B cell (primary cell): ENCODE measurements at regions not wholly inside any gene's neighbourhood (a gene's known extent, or its start where the extent isn't known, plus 50 kb on each side); places are given as distances from the start of the nearest gene placed in this dataset.

Source experiments
- ATAC-seq: fragments of 200-7000 bp; cut with Tn5 transposase; one replicate; pipeline ENCODE4 v1.10.0; 2021; ENCODE audit warnings: low read depth, mild to moderate bottlenecking, moderate number of reproducible peaks, moderate library complexity
- CTCF ChIA-PET: fragments of 350-600 bp; sonication (Branson Sonifier 250); formaldehyde crosslinking; loops from one replicate; lab custom pipeline; 2021; ENCODE audit warnings: antibody characterized with exemption, inconsistent platforms; lab: Charles Lee
- POLR2A ChIA-PET: fragments of 350-600 bp; sonication (Branson Sonifier 250); formaldehyde crosslinking; loops from one replicate; lab custom pipeline; 2021; ENCODE audit warnings: antibody characterized with exemption; lab: Charles Lee
- DNase-seq: peaks from one replicate; pipeline ENCODE4 v3.0.0; 2013
- H2AFZ ChIP-seq: 2 replicates; pipeline ENCODE4 v1.6.1; 2012; ENCODE audit warnings: mild to moderate bottlenecking, low read depth, low read length; ENCODE audit not compliant: insufficient read depth, poor library complexity, severe bottlenecking
- H3K27ac ChIP-seq, 2 donors: 1 replicate in 1 of 2; 2 replicates in 1 of 2; pipeline ENCODE4 v1.5.1; 2012 to 2013; ENCODE audit warnings: low read length in 2 of 2, mild to moderate bottlenecking in 2 of 2, moderate library complexity in 1 of 2
- H3K27me3 ChIP-seq, 4 experiments: fragments of 200-600 bp in 1 of 4; sonication (generic) in 1 of 4; replicated peaks in 1 of 4; 1 replicate in 2 of 4; 2 replicates in 2 of 4; pipeline versions ENCODE4 v1.6.1 to v1.7.0; 2013 to 2016; ENCODE audit warnings: low read length in 3 of 4, mild to moderate bottlenecking in 2 of 4, mixed read lengths in 1 of 4, moderate library complexity in 1 of 4; ENCODE audit not compliant: insufficient read depth in 4 of 4, control insufficient read depth in 3 of 4; ENCODE audit errors: control extremely low read depth in 1 of 4
- H3K36me3 ChIP-seq, 2 experiments: replicated peaks in 1 of 2; 1 replicate in 1 of 2; 2 replicates in 1 of 2; pipeline versions ENCODE4 v1.6.1 to v1.7.1; 2013; ENCODE audit warnings: low read length in 1 of 2; ENCODE audit not compliant: insufficient read depth in 2 of 2, control insufficient read depth in 1 of 2; ENCODE audit errors: control extremely low read depth in 1 of 2, extremely low read depth in 1 of 2
- H3K4me1 ChIP-seq, 2 donors: fragments of 200-600 bp in 1 of 2; sonication (generic) in 1 of 2; 1 replicate in 1 of 2; 2 replicates in 1 of 2; pipeline versions ENCODE4 v1.5.1 to v1.6.1; 2013 to 2017; ENCODE audit warnings: low read length in 2 of 2; ENCODE audit not compliant: control insufficient read depth in 2 of 2, insufficient read depth in 2 of 2
- H3K4me2 ChIP-seq: replicated peaks from 2 replicates; pipeline ENCODE3; 2012; ENCODE audit warnings: mild to moderate bottlenecking, low read depth, low read length; ENCODE audit not compliant: poor library complexity, severe bottlenecking
- H3K4me3 ChIP-seq, 5 experiments: fragments of 200-600 bp in 1 of 5; sonication (generic) in 1 of 5; 1 replicate in 3 of 5; 2 replicates in 2 of 5; pipeline versions ENCODE4 v1.5.1 to v1.7.0; 2011 to 2016; ENCODE audit warnings: low read length in 4 of 5, mild to moderate bottlenecking in 4 of 5, low read depth in 2 of 5, control low read depth in 1 of 5, moderate library complexity in 1 of 5; ENCODE audit not compliant: insufficient read depth in 1 of 5; ENCODE audit errors: control extremely low read depth in 1 of 5, extremely low read depth in 1 of 5
- H3K79me2 ChIP-seq: fragments of 200-600 bp; sonication (generic); one replicate; pipeline ENCODE4 v1.6.0; 2016; ENCODE audit warnings: low read length; ENCODE audit not compliant: control insufficient read depth, insufficient read depth
- H3K9ac ChIP-seq: fragments of 200-600 bp; sonication (generic); 2 replicates; pipeline ENCODE4 v1.6.1; 2017; ENCODE audit warnings: mild to moderate bottlenecking, low read length, moderate library complexity
- H3K9me3 ChIP-seq, 3 donors: one replicate each; pipeline versions ENCODE4 v1.6.1 to v1.7.1; 2013; ENCODE audit warnings: low read length in 2 of 3; ENCODE audit not compliant: control insufficient read depth in 2 of 3, insufficient read depth in 1 of 3; ENCODE audit errors: control extremely low read depth in 1 of 3
- H4K20me1 ChIP-seq: 2 replicates; pipeline ENCODE4 v1.6.0; 2012; ENCODE audit warnings: mild to moderate bottlenecking, low read length; ENCODE audit not compliant: insufficient read depth, control insufficient read depth, poor library complexity, severe bottlenecking
- H3K27ac Mint-ChIP-seq: one replicate; pipeline ENCODE4 v1.8.0; 2021; ENCODE audit warnings: mixed read lengths
- H3K27me3 Mint-ChIP-seq: one replicate; pipeline ENCODE4 v1.8.0; 2021; ENCODE audit warnings: mixed read lengths
- H3K4me1 Mint-ChIP-seq: one replicate; pipeline ENCODE4 v1.8.0; 2021; ENCODE audit warnings: mixed read lengths
- H3K4me3 Mint-ChIP-seq: one replicate; pipeline ENCODE4 v1.8.0; 2021; ENCODE audit warnings: mixed read lengths
- H3K9me3 Mint-ChIP-seq: one replicate; pipeline ENCODE4 v1.8.0; 2022; ENCODE audit warnings: mixed read lengths; ENCODE audit not compliant: insufficient read depth
- EZH2 ChIP-seq: IDR thresholded peaks from 2 replicates; pipeline ENCODE4 v1.6.1; 2012; ENCODE audit warnings: borderline replicate concordance, low read depth, mild to moderate bottlenecking, moderate library complexity, low read length; ENCODE audit not compliant: insufficient read depth, poor library complexity, severe bottlenecking
- WGBS: methylation state at CpG from one replicate; pipeline ENCODE4 v1.1.5; 2013; ENCODE audit warnings: missing lambda C conversion rate; ENCODE audit not compliant: insufficient coverage; 5-methylcytosine and 5-hydroxymethylcytosine counted together
- intact Hi-C: fragments of 100-400 bp; cut with micrococcal nuclease; formaldehyde crosslinking; loops from one replicate; pipeline ENCODE4 v1.10.0; 2022
- TF ChIP-seq, protein P1 (sequence below): fragments of 200-600 bp; IDR thresholded peaks from one replicate; pipeline ENCODE4 v1.8.0; 2022; ENCODE audit warnings: antibody characterized with exemption, mild to moderate bottlenecking

DNA sequence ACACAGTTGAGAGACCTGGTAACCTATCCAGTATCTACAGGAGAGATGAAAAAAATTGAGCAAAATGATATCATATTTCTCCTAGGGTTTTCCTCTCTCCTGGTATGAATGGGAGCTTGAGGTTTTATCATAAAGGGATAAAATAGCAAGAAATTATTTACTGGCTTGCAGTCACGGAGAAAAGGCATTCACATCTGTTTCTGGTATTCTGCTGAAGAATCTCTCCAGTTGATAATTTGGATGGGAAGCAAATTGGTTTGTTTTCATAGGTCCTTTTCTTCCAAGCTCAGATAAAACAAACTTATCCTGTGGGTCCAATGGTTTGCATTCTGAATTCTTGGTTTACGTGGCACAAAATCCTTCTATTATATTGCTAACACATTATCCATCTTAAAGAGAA is 83.1 kb upstream of the GYPA start:
- no peak overlapping the region for H3K9ac ChIP-seq
- TF ChIP-seq, protein P1, sequence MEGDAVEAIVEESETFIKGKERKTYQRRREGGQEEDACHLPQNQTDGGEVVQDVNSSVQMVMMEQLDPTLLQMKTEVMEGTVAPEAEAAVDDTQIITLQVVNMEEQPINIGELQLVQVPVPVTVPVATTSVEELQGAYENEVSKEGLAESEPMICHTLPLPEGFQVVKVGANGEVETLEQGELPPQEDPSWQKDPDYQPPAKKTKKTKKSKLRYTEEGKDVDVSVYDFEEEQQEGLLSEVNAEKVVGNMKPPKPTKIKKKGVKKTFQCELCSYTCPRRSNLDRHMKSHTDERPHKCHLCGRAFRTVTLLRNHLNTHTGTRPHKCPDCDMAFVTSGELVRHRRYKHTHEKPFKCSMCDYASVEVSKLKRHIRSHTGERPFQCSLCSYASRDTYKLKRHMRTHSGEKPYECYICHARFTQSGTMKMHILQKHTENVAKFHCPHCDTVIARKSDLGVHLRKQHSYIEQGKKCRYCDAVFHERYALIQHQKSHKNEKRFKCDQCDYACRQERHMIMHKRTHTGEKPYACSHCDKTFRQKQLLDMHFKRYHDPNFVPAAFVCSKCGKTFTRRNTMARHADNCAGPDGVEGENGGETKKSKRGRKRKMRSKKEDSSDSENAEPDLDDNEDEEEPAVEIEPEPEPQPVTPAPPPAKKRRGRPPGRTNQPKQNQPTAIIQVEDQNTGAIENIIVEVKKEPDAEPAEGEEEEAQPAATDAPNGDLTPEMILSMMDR: no peak
- TF ChIP-seq EZH2: no peak
- H3K4me3 ChIP-seq: no peak overlapping the region
- Mint-ChIP-seq H3K9me3 (no peaks in the 10 kb centered on the region), H3K4me3 (no peak overlapping the region), H3K27me3 (no peaks in the 10 kb centered on the region), H3K4me1 (no peaks in the 10 kb centered on the region), H3K27ac (no peak overlapping the region)
- no peaks in the 10 kb centered on the region for H3K36me3 ChIP-seq
- POLR2A ChIA-PET: no interaction called here
- no peak overlapping the region for H3K4me2 ChIP-seq
- no peaks in the 10 kb centered on the region for H3K4me1 ChIP-seq
- H3K79me2 ChIP-seq: no peaks in the 10 kb centered on the region
- CTCF ChIA-PET: no interaction called here
- H3K27ac ChIP-seq: no peak overlapping the region
- H3K27me3 ChIP-seq: no peaks in the 10 kb centered on the region
- no peaks in the 10 kb centered on the region for H4K20me1 ChIP-seq
- ATAC-seq: no peak
- no peak overlapping the region for H2AFZ ChIP-seq
- DNase-seq: no peak
- intact Hi-C loops: no loop called here
- H3K9me3 ChIP-seq: no peaks in the 10 kb centered on the region
- no CpG with 5 or more reads among the region's 2 CpGs for WGBS

DNA sequence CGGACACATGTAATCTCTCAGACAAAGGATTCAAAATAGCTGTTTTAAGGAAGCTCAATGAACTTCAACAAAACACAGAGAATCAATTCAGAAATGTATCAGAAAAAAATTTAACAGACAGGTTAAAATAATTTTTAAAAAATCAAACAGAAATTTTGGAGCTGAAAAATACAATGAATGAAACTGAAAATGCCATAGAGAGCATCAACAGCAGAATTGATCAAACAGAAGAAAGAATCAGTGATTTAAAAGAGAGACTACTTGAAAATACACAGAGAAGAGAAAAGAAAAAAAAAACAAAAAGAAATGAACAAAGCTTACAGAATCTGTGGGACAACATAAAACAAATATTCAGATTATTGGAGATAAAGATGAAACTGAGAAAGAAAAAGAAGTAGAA is 118.8 kb upstream of the GYPA start:
- H3K9ac ChIP-seq: no peak overlapping the region
- intact Hi-C loops: no loop called here
- H3K4me2 ChIP-seq: no peak overlapping the region
- Mint-ChIP-seq H3K27me3 (no peaks in the 10 kb centered on the region), H3K4me1 (no peaks in the 10 kb centered on the region), H3K4me3 (no peak overlapping the region), H3K9me3 (no peaks in the 10 kb centered on the region), H3K27ac (no peak overlapping the region)
- TF ChIP-seq EZH2: no peak
- TF ChIP-seq, protein P1: no peak
- ATAC-seq: no peak
- H3K27ac ChIP-seq: no peak overlapping the region
- H2AFZ ChIP-seq: no peak overlapping the region
- no peaks in the 10 kb centered on the region for H4K20me1 ChIP-seq
- DNase-seq: no peak
- H3K4me1 ChIP-seq: no peaks in the 10 kb centered on the region
- H3K36me3 ChIP-seq: no peaks in the 10 kb centered on the region
- peaks cover 5 to 10% (median 7%) of the 10 kb centered on the region in 3 donors for H3K9me3 ChIP-seq
- H3K27me3 ChIP-seq: no peaks in the 10 kb centered on the region
- WGBS: no CpG with 5 or more reads among the region's 1 CpG
- CTCF ChIA-PET: no interaction called here
- H3K79me2 ChIP-seq: no peaks in the 10 kb centered on the region
- POLR2A ChIA-PET: no interaction called here
- H3K4me3 ChIP-seq: no peak overlapping the region
